Neural progenitor cell (in vitro differentiated cells): ENCODE measurements at regions not wholly inside any gene's neighbourhood (a gene's known extent, or its start where the extent isn't known, plus 50 kb on each side); places are given as distances from the start of the nearest gene placed in this dataset.

ENCODE experiments used
- CTCF ChIP-seq: fragments of 200-600 bp; sonication (generic); IDR thresholded peaks from 2 replicates; pipeline ENCODE4 v1.5.1; 2017; ENCODE audit warnings: antibody characterized with exemption, mild to moderate bottlenecking
- EZH2 ChIP-seq: fragments of 200-600 bp; sonication (generic); IDR thresholded peaks from 2 replicates; pipeline ENCODE4 v1.6.1; 2017; ENCODE audit warnings: antibody characterized with exemption, mild to moderate bottlenecking, moderate library complexity
- EZH2phosphoT487 ChIP-seq: fragments of 200-600 bp; sonication (generic); IDR thresholded peaks from 2 replicates; pipeline ENCODE4 v1.6.1; 2017; ENCODE audit warnings: antibody characterized with exemption

GRCh38 chr2:18677280-18677679, 87.9 kb upstream of the NT5C1B start:
- no peak for TF ChIP-seq CTCF
- no peak for TF ChIP-seq EZH2phosphoT487
- no peak for TF ChIP-seq EZH2
